ENCODE measurements at regions not wholly inside any gene's neighbourhood (a gene's known extent, or its start where the extent isn't known, plus 50 kb on each side); places are given as distances from the start of the nearest gene placed in this dataset.

GRCh38 chr11:134737563-134738510 is 325.8 kb upstream of the B3GAT1 start:
- H3K9me2 ChIP-seq (ENCODE audit: insufficient read depth), result no peaks in the 10 kb centered on the region
- H2AFZ ChIP-seq, result no peak overlapping the region
- no peak overlapping the region for H3K27ac ChIP-seq
- H3K79me2 ChIP-seq (ENCODE audit: low read depth), result no peaks in the 10 kb centered on the region
- H3K4me2 ChIP-seq, result no peak overlapping the region
- intact Hi-C loops (cut with micrococcal nuclease; ENCODE audit: unreplicated experiment), result no loop called here
- H4K20me1 ChIP-seq (ENCODE audit: insufficient read depth), result no peaks in the 10 kb centered on the region
- no peaks in the 10 kb centered on the region for H3F3A ChIP-seq (ENCODE audit: insufficient read depth, low read depth)
- peaks cover 57% of the 10 kb centered on the region for H3K27me3 ChIP-seq (ENCODE audit: insufficient read depth, low read depth)
- BruUV-seq (replicated peaks), result no TSS peak
- H3K4me3 ChIP-seq, result no peak overlapping the region
- H3K9me3 ChIP-seq (ENCODE audit: insufficient read depth, low read depth), result no peaks in the 10 kb centered on the region
- no peaks in the 10 kb centered on the region for H3K36me3 ChIP-seq (ENCODE audit: low read depth)
- ChIA-PET CTCF (no interaction called here), POLR2A (ENCODE audit: unreplicated experiment) (no interaction called here)
- no peaks in the 10 kb centered on the region for H3K4me1 ChIP-seq (replicated peaks; ENCODE audit: insufficient read depth)
- DNase-seq, result no peak
- TF ChIP-seq EZH2 (IDR thresholded peaks at IDR 0.05; ENCODE audit: low read depth) (no peak), CTCF (conservative IDR thresholded peaks at IDR 0.05) (no peak)

- Histone ChIP-seq H3K9me2 (ENCODE audit: insufficient read depth) (no peaks in the 10 kb centered on the region), H3K79me2 (ENCODE audit: low read depth) (no peaks in the 10 kb centered on the region), H4K20me1 (ENCODE audit: insufficient read depth) (no peaks in the 10 kb centered on the region), H2AFZ (no peak overlapping the region), H3K9me3 (ENCODE audit: insufficient read depth, low read depth) (no peaks in the 10 kb centered on the region), H3F3A (ENCODE audit: insufficient read depth, low read depth) (no peaks in the 10 kb centered on the region), H3K27ac (no peak overlapping the region), H3K4me1 (replicated peaks; ENCODE audit: insufficient read depth) (no peaks in the 10 kb centered on the region), H3K36me3 (ENCODE audit: low read depth) (no peaks in the 10 kb centered on the region), H3K27me3 (ENCODE audit: insufficient read depth, low read depth) (peaks cover 67% of the 10 kb centered on the region), H3K4me2 (no peak overlapping the region), H3K4me3 (no peak overlapping the region)
- POLR2A ChIA-PET (ENCODE audit: unreplicated experiment), result no interaction called here
- DNase-seq, result no peak
- CTCF ChIA-PET, result no interaction called here
- intact Hi-C loops (cut with micrococcal nuclease; ENCODE audit: unreplicated experiment), result no loop called here
- no TSS peak for BruUV-seq (replicated peaks)
- TF ChIP-seq EZH2 (IDR thresholded peaks at IDR 0.05; ENCODE audit: low read depth), result no peak
- no peak for TF ChIP-seq CTCF (conservative IDR thresholded peaks at IDR 0.05)
Measured at GRCh38 chr11:134736251-134736947, 324.4 kb upstream of the B3GAT1 start.

- Histone ChIP-seq H3K4me1 (replicated peaks; ENCODE audit: insufficient read depth) (no peaks in the 10 kb centered on the region), H3K9me3 (ENCODE audit: insufficient read depth, low read depth) (no peaks in the 10 kb centered on the region), H3K4me2 (no peak overlapping the region), H3K9me2 (ENCODE audit: insufficient read depth) (no peaks in the 10 kb centered on the region), H4K20me1 (ENCODE audit: insufficient read depth) (no peaks in the 10 kb centered on the region), H3K79me2 (ENCODE audit: low read depth) (no peaks in the 10 kb centered on the region), H3K27me3 (ENCODE audit: insufficient read depth, low read depth) (peaks cover 82% of the 10 kb centered on the region), H2AFZ (no peak overlapping the region), H3K36me3 (ENCODE audit: low read depth) (no peaks in the 10 kb centered on the region), H3K27ac (no peak overlapping the region), H3F3A (ENCODE audit: insufficient read depth, low read depth) (no peaks in the 10 kb centered on the region), H3K4me3 (no peak overlapping the region)
- ChIA-PET CTCF (no interaction called here), POLR2A (ENCODE audit: unreplicated experiment) (no interaction called here)
- intact Hi-C loops (cut with micrococcal nuclease; ENCODE audit: unreplicated experiment), result no loop called here
- DNase-seq, result no peak
- TF ChIP-seq EZH2 (IDR thresholded peaks at IDR 0.05; ENCODE audit: low read depth) (no peak), CTCF (conservative IDR thresholded peaks at IDR 0.05) (no peak)
- BruUV-seq (replicated peaks), result no TSS peak
Measured at GRCh38 chr11:134734894-134735293, 322.9 kb upstream of the B3GAT1 start.
